ENCODE measurements at regions not wholly inside any gene's neighbourhood (a gene's known extent, or its start where the extent isn't known, plus 50 kb on each side); places are given as distances from the start of the nearest gene placed in this dataset.

DNA sequence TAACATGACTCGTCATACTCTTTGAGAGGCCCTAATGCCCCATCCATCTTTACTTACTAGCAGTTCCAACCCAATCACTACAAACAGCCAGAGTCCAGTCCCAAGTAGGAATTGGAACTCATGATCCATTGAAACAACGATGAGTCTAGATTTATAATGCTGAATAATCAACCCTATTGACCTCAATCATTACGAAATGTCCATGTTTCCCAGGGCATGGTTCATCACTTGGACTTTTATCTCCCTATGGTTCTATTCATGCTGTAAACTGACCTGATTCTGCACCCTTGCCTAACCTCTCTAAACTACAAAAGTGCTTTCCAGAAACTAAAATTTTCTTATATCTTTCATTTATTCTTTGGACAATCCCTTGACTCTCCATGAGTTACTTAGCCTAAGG is 840.0 kb upstream of the B3GALT2 start:
- no peak for TF ChIP-seq GATA2 (IDR thresholded peaks at IDR 0.05; ENCODE audit: low read depth, low read length)
- no peak for TF ChIP-seq GATA3 (IDR thresholded peaks at IDR 0.05; ENCODE audit: low read depth, low read length)
